ENCODE measurements at regions not wholly inside any gene's neighbourhood (a gene's known extent, or its start where the extent isn't known, plus 50 kb on each side); places are given as distances from the start of the nearest gene placed in this dataset.

GRCh38 chr16:35298460-35299243, 1839.2 kb downstream of the TP53TG3F start:
- H3K9me3 ChIP-seq (replicated peaks) = no peaks in the 10 kb centered on the region
- no peaks in the 10 kb centered on the region for H3K27me3 ChIP-seq (ENCODE audit: low read depth)
- intact Hi-C loops (cut with micrococcal nuclease) = no loop called here
- no peaks in the 10 kb centered on the region for H3K4me1 ChIP-seq
- H3K36me3 ChIP-seq = no peaks in the 10 kb centered on the region
- DNase-seq = no peak
- H3K4me3 ChIP-seq = no peak overlapping the region
- no peak for TF ChIP-seq CTCF (IDR thresholded peaks at IDR 0.05; ENCODE audit: borderline replicate concordance)
- no peak overlapping the region for H3K27ac ChIP-seq (replicated peaks)

GRCh38 chr16:35302859-35303258, 1843.4 kb downstream of the TP53TG3F start:
- no peak overlapping the region for H3K4me3 ChIP-seq
- TF ChIP-seq CTCF (IDR thresholded peaks at IDR 0.05; ENCODE audit: borderline replicate concordance) = no peak
- no peak for DNase-seq
- no peaks in the 10 kb centered on the region for H3K36me3 ChIP-seq
- H3K9me3 ChIP-seq (replicated peaks) = no peaks in the 10 kb centered on the region
- no peaks in the 10 kb centered on the region for H3K27me3 ChIP-seq (ENCODE audit: low read depth)
- H3K4me1 ChIP-seq = no peaks in the 10 kb centered on the region
- no peak overlapping the region for H3K27ac ChIP-seq (replicated peaks)
- intact Hi-C loops (cut with micrococcal nuclease) = no loop called here

DNA sequence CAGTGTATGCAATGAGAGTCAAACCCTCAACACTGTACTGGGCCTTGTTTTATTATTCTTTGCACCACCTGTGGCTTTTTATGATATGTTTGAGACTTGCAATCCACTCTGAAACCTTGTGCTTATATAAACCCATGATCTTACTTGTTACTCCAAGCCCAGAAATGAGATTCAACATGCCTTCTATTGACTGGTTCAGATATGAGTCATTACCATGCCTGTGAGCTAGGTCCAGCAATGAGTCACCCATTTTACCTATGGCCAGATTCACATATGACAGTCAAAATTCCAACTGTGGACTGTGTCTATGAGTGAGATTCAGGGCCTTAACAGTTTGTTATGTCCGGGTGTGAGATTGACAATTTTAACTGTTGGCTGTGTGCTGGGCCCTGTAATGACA, 1846.1 kb downstream of the TP53TG3F start:
- intact Hi-C loops (cut with micrococcal nuclease) = no loop called here
- Histone ChIP-seq H3K9me3 (replicated peaks) (no peaks in the 10 kb centered on the region), H3K27ac (replicated peaks) (no peak overlapping the region), H3K36me3 (no peaks in the 10 kb centered on the region), H3K4me1 (no peaks in the 10 kb centered on the region), H3K4me3 (no peak overlapping the region), H3K27me3 (ENCODE audit: low read depth) (no peaks in the 10 kb centered on the region)
- no peak for TF ChIP-seq CTCF (IDR thresholded peaks at IDR 0.05; ENCODE audit: borderline replicate concordance)
- DNase-seq = no peak

GRCh38 chr16:35306915-35307314, 1847.5 kb downstream of the TP53TG3F start:
- Histone ChIP-seq H3K4me3 (no peak overlapping the region), H3K27ac (replicated peaks) (no peak overlapping the region), H3K27me3 (ENCODE audit: low read depth) (no peaks in the 10 kb centered on the region), H3K36me3 (no peaks in the 10 kb centered on the region), H3K4me1 (no peaks in the 10 kb centered on the region), H3K9me3 (replicated peaks) (no peaks in the 10 kb centered on the region)
- intact Hi-C loops (cut with micrococcal nuclease) = no loop called here
- no peak for DNase-seq
- TF ChIP-seq CTCF (IDR thresholded peaks at IDR 0.05; ENCODE audit: borderline replicate concordance) = no peak

DNA sequence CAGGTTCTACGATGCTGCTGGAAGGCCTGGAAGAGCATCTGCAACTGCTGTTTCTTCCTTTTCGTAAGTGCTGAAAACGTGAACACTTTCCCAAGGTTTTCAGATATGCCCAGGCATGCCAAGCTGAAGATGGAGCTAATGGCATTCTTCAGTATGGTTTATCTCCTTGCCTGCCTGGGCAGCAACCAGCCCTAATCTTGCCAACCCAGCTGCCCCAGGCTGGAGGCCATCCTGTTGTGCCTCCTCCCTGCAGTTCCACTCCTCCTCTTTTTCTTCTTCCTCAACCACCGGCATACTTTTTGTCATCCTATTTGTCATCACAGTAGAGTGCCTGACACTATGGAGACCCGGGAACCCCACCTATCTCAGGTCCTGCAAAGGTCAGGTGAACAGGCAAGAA, 1849.3 kb downstream of the TP53TG3F start:
- no peak for TF ChIP-seq CTCF (IDR thresholded peaks at IDR 0.05; ENCODE audit: borderline replicate concordance)
- no peak overlapping the region for H3K4me3 ChIP-seq
- H3K27ac ChIP-seq (replicated peaks) = no peak overlapping the region
- intact Hi-C loops (cut with micrococcal nuclease) = no loop called here
- H3K4me1 ChIP-seq = no peaks in the 10 kb centered on the region
- no peak for DNase-seq
- H3K36me3 ChIP-seq = no peaks in the 10 kb centered on the region
- no peaks in the 10 kb centered on the region for H3K27me3 ChIP-seq (ENCODE audit: low read depth)
- H3K9me3 ChIP-seq (replicated peaks) = no peaks in the 10 kb centered on the region
